ENCODE measurements at regions not wholly inside any gene's neighbourhood (a gene's known extent, or its start where the extent isn't known, plus 50 kb on each side); places are given as distances from the start of the nearest gene placed in this dataset.
"Not testable (repeated sequence)": the region's sequence is repeated elsewhere in the genome, so short reads cannot be mapped to it uniquely, and the experiment has no call there.

DNA sequence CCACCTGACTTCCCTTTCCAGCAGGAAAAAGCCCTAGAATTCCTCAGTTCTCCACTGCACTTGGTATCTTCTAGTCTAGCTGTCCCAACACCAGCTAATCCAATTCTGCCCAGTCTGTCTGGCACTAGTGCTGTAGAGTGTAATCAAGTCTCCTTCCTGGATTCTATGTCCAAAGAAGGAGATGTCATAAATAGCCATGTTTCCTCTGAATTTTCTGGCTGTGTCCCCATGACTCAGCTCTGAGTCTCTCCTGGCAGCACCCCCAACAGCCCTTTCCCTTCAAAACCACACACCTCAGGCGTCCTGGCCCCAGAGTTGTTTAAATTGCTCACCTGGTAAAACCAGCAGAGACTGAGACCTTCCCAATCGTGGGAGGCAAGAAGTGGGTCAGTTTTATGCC is 197.2 kb downstream of the GRXCR1 start:
- DNase-seq (ENCODE audit: low spot score) = no peak

DNA sequence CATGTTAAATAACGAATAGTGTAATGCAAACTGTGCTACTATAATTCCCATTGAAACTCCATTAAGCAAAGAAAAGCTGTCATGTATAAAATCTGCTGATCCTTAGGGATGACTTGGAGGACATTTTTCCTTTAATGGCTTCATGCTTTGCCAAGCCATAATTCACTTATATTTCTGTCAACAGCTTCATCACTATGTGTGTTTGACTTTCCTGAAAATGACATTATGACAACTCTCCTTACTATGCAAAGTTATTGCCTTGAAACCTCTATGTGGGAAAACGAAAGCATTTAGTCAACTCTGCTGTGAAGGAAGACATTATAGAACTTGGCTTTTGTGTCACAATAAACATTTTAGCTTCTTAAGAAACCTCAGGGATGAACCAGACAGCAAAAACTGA is 210.5 kb downstream of the GRXCR1 start:
- DNase-seq (ENCODE audit: low spot score) = no peak

DNA sequence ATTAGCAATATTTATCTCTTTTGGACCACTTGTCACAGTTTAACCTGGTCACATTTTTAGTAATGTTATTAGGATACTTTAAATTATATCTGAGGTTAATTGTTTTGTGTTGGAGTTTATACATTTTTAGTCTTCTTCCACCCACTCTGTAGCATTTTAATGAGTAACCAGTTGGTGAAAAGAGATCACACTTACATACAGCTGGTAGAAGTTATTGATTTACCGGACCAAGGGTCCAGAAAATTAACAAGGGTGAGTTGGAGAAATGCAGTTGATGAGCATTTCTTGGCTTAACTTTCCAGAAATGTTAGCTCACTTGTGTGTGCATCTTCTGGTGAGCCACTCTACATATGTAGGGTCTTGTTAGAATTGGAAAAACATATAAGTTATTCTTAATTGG is 219.6 kb downstream of the GRXCR1 start:
- no peak for DNase-seq (ENCODE audit: low spot score)

DNA sequence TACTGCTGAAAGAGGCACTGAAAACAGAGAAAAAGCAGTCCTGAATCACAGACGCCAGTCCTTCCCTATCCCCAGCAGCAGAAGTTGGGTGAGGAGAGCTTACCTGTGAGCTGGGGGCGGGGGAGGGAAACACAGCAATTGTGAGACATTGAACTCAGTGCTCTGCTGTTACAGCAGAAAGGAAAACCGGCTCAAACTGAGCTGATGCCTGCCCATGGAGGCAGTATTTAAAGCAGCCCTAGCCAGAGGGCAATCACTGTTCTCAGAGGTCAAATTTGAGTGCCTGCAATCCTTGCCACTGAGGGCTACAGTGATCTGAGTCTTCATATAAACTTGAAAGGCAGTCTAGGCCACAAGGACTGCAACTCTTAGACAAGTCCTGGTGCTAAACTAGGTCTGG is 220.7 kb downstream of the GRXCR1 start:
- DNase-seq (ENCODE audit: low spot score) = no peak

DNA sequence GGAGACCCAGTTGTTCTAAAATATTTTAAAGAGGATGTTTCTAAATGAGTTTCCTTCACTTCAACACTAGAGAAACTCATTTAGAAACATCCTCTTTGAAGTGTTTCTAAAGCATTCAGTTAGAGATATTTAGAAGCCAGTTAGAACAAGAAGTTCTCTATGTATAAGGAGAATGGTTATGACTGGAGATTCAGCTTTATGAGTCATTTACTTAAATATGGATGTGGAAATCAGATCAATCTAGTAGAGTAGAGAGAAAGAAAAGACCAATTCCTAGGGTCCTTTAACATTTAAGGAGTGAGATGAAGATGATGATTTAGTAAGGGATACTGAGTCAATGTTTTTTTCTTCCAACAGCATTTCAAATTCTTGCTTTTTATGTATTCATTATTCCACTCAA is 234.1 kb downstream of the GRXCR1 start:
- no peak for DNase-seq (ENCODE audit: low spot score)

DNA sequence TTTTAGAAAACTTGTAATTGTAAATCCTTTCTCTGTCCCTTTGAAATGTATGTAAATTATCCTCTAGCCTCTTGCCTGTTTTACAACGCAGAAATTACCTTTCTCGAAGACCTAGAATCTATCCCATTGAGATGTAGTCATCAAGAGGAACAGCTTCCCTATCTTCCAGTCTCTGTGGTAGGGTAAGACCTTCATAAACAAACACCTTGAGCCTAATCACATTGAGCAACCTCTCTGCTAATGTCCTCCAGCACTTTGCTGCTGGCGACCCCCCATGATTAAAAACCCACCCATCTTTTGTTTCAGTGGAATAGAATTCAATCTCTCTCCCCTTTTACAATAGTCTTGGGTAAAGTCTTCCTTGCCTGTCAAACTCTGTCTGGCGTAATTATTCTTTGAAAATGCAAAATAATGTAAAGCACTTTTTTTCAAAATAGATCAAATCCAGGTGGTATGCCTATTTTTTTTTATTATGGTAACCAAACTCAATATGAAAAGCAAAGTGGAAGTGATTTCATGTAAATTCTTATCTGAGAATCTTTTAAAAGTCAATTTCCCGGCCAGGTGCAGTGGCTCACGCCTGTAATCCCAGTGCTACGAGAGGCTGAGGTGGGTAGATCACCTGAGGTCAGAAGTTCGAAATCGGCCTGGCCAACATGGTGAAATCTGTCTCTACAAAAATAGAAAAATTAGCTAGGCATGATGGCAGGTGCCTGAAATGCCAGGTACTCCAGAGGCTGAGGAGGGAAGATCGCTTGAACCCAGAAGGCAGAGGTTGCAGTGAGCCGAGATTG is 237.9 kb downstream of the GRXCR1 start:
- DNase-seq (ENCODE audit: low spot score) = no peak

DNA sequence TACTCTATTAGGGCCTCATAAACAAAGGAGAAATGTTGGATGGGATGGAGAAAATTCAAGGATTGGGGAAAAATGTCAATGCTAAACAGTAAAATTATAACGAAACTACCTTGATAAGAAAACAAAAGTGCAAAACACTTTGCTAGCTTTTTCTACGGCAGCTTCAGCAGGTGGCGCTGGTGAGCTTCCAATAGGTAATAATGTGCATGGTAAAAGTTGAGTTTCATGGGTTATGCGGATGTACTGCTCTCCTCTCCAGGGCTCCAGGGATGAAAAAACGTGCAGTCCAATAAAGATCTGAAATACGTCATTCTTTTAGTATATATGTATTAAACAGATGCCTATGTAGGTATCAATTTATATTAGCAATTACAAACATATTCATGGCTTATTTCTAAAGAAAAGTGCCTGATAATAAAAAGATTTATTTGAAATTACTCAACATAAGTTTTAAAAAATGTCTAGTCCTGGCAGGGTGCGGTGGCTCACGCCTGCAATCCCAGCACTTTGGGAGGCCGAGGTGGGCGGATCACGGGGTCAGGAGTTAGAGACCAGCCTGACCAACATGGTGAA is 239.6 kb downstream of the GRXCR1 start:
- DNase-seq (ENCODE audit: low spot score) = peak; percentile 64

DNA sequence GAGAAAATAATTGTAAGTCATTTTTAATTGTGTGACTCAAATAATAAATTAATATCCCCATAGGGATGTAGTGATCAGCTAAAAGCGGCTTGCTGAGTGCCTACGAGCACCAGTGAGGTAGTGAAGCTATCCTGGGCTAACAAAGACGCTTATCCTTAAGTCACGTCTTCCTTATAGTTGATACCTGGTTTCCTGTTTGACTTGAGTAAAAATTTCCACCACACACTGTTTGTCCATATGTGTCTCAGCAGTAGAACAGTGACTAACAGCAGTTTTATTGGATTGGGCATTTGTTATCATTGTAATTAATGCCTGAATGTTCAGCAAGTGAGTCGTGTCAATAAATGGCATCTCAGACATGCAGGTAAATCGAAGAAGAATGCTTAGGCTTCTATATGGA is 241.1 kb downstream of the GRXCR1 start:
- no peak for DNase-seq (ENCODE audit: low spot score)

DNA sequence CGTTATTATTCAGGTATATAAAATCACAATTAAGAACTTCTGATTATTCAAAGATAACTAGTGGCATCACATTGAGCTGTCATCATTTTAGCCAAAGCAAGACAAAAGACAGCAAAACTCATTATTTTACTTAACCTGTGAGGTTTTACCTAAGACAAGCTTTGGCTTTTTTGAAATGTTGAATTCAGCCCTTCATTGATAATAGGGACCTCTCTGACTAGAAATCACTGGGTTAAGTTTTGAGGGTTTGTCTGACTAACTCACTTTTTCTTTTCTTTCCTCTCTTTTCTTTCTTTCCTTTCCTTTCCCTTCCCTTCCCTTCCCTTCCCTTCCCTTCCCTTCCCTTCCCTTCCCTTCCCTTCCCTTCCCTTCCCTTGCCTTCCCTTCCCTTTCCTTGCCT is 244.2 kb downstream of the GRXCR1 start:
- DNase-seq (ENCODE audit: low spot score) = no peak

DNA sequence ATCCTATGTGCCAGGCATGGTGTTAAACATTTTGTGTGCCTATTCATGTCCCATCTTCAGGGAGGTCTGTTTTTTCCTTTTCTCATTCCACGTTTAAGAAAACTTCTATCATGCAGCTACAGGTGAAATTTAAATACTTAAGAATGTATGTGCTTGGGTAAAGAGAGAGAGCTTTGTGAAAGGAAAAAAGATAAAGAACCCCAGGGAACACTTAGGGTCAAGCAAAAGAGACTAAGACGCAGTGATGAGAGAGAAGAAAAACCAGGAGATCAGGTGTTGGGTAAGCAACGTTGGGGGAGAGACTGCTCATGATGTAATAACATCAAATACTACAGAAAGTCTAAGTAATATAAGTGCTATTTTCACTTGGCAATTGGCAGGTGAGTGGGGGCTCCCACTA is 253.7 kb downstream of the GRXCR1 start:
- no peak for DNase-seq (ENCODE audit: low spot score)

DNA sequence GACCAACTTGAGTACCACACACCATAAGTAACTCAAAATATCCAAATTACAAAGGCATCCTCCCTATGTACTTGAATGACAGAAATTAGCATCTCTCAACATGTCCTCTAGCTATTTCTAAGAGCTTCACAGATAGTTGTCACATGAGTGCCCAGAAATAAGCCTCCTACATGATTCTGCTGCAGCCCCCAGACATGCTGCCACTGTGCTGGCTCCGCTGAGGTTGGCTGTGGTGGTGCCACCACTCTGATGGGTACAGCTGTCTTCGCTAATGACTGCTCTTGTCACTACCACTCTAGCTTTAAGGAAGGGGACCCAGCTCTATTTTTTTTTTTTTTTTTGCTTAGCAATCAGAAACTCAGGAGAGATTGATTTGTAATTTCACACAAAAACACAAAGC is 256.0 kb downstream of the GRXCR1 start:
- no peak for DNase-seq (ENCODE audit: low spot score)

DNA sequence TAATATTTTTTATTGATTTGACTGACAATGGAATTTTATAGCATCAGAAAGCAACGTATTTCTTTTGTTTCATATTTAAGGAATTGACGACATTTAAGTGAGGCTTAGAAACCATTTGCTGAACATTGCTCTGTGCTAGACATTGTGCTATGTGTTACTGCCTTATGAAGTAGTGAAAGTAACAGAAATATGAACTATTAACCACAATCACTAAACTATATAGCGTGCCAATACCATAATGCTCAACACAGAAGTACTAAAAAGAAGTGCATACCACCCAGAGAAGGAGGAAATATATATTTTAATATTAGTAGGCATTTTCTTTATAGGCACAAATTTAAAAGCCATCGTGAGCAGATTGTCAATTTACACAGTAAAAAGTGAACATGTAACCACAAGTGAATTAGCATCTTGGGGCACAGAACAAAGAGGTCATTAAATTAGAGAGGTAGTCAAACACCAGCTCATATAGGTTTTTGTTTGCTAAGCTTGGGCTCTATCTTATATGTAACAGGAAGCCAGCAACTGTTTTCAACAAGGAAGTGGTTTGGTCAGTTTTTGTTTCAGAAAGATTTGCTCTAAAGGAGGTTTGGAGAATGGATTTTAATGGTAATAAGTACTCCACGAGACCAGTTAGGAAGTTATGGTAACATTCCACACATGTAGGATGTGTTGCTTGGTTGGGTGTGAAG is 270.7 kb downstream of the GRXCR1 start:
- DNase-seq (ENCODE audit: low spot score) = no peak

DNA sequence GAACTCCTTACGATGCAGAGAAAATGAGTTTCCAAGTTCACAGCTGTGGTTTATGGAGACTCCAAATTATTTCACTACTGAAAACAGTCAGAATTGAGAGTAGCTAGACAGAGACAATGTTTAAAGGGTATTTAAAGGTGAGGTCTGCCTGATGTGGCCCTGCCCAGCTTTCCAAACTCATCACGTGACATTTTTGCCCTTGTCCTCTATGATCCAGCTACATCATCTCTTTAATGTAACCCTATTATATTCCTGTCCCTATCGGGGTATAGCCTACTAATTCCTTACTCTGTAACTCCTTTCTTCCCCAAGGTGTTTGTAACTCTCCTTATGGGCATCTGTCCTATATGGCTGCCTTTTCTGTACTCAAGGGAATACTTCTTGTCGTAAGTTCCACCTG is 297.2 kb downstream of the GRXCR1 start:
- DNase-seq (ENCODE audit: low spot score) = no peak

DNA sequence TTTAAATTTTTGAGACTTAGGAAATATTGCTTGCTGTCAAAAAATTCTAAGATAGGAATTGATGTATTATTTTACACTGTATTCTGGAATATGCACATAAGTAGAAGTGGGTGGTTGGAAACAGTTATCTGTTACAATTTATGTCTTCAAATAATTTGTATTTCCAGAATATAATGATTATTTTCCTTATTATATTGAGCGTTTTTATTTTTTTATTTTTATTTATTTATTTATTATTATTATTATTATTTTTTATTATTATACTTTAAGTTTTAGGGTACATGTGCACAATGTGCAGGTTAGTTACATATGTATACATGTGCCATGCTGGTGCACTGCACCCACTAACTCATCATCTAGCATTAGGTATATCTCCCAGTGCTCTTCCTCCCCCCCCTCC is 320.1 kb downstream of the GRXCR1 start:
- DNase-seq (ENCODE audit: low spot score) = not testable (repeated sequence)

DNA sequence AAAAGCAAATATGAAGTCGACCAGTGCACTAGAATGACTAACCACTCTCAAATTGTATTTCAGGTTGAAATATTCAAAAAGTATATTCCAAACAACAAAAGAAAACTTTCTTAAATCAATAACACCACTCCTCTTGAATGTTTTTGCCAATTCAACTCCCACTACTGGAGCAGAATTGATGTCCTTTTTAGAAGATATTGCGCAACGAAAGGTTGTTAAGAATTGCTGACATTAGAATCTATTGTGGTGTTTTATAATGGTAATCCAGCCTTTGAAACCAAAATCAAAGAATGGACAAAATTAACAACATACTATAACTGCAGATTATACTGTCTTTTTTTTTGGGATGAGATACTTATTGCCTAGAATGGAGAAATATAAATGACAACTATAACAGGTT is 331.3 kb downstream of the GRXCR1 start:
- no peak for DNase-seq (ENCODE audit: low spot score)

DNA sequence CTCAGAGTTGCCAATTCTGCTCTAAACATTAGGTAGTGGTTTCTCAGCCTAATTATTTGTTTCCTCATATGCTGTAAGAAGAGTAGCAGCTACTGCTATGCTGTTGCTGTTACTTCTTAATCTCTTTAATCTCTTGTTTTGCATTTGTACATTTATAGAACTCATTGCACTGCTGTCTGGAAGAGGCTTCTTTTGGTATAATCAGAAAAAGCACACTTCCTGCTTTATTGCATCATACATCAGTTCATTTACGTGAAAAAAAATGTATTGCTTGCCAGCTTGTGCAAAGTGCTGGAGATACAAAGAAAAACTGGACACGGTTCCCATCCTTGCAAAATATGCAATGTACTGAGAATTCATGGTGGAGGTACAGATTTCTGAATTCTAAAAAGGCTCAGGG is 332.0 kb downstream of the GRXCR1 start:
- no peak for DNase-seq (ENCODE audit: low spot score)

DNA sequence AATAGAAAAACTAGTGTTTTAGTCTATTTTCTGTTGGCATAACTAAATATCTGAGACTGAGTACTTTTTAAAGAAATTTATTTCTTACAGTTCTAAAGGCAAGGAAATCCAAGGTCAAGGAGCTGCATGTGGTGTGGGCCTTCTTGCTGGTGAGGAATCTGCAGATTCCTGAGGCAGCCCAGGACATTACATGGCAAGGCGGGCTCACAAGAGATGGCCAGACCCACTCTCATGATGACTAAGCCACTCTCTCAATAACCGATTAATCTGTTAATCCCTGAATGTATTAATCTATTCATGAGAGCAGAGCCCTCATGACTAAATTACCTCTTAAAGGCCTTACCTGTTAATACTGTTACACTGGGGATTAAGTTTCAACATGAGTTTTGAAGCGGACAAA is 340.8 kb downstream of the GRXCR1 start:
- no peak for DNase-seq (ENCODE audit: low spot score)

DNA sequence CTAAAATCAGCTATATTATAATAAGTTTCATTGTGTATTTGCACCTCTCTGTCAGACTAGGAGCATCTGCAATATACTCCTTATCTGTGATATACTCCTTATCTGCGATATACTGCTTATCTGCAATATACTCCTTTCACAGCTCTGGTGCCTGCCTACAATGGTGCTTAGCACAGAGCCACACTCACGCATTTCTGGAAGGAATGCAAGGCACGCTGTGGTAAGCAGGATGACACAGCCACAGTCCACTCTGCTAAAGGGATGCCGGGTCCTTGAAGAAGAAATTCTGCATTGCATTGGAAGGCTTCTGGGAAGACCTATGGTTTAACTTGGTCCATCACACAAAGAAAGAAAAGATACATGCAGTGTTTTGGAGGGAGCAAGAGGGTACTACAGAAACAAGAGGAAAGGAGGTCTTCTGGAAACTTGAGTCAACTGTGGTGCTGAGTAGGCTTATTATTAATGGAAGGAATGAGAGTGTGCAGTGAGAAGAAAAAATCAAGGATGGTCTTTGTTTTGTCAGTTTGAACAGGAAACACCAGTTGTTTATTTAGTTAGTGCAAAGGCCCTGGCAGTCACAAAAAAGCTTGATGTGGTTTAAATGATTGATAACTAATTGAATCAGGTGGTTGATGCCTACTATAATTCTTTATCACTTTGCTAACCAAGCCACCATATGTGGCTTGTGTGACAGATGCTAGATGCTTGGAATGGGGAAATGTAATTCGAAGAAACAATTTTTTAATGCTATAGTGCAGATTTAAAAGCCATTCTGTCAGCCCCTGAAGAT is 342.3 kb downstream of the GRXCR1 start:
- no peak for DNase-seq (ENCODE audit: low spot score)

DNA sequence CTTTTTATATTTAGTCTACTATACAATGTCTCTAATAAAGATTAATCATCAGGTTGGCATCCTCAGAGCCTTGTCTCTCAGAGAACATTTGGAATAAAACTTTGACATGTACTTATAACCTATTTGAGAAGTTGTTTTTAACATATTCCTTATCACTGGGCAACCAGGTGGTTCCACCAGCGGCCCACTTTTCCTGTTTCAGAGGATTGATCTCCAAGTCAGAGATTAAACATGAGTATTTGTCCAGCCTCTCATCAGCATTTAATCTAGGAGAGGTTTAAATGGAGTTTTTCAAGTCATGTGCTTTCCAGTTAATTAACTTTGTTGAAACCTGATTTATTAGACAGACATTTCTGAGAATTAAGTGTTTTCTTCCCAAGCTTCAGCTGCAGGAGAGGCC is 345.5 kb downstream of the GRXCR1 start:
- DNase-seq (ENCODE audit: low spot score) = no peak

DNA sequence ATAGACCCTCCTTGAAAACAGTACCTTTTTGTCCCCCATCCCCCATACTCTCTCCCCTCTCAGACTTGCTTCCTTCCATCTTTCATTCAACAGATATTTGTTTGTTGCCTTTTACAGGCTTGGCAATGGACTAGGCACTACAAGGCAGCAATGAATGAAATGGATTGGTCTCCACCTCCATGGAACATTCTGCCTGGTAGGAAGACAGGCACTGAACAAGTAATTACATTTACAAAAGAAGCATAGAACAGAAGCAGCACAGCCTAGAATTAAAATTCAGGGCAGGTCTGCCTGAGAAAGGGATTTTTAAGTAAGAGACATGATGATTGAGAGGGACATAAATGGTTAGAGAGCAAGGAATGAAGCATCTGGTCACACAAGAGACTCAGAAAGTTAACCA is 346.1 kb downstream of the GRXCR1 start:
- no peak for DNase-seq (ENCODE audit: low spot score)

DNA sequence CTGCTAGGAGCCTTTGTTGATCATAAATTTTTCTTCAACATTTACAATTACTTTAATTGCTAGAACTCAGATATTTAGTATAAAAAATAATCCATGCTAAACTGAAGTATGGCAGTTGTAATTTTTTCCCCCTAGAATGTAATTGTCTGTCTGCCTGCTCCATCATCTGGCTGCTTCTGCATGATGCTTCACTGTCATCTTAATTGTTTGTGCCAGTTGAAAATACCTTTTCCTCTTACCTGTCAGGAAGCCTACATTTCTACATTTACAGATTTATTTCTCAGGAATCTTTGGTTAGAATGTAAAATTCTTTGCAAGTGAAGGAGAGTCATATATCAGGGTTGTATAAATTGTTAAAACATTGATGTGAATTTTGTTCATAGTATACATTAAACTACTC is 348.6 kb downstream of the GRXCR1 start:
- DNase-seq (ENCODE audit: low spot score) = no peak

DNA sequence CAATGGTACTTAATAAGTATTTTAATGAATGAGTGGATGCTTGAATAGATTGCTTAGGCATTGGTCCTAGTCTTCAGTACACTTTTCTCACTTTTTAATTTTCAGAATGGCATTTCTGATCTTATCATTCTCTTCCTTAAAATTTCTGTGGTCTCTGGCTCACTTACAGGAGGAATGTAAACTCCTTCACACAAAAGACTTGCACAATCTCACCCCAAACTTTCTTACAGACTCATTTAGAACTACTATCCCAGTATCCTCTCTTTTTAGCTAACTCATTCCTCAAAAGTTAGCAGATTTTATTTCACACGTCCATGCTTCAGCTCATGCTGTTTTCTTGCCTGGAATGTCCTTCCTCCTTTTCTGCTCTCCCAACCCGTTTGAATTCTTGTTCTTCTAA is 350.1 kb downstream of the GRXCR1 start:
- DNase-seq (ENCODE audit: low spot score) = no peak

Data from ureter (tissue), 1 donor.